Upper lobe of right lung (tissue), 1 donor: ENCODE measurements at regions not wholly inside any gene's neighbourhood (a gene's known extent, or its start where the extent isn't known, plus 50 kb on each side); places are given as distances from the start of the nearest gene placed in this dataset.

Source experiments
- ATAC-seq: fragments of 200-7000 bp; cut with Tn5 transposase; one replicate; pipeline ENCODE4 v1.9.1; 2020; ENCODE audit warnings: mild to moderate bottlenecking, moderate library complexity
- DNase-seq: peaks from one replicate; pipeline ENCODE4 v3.0.0-alpha.2; 2020
- H3K27ac ChIP-seq: fragments of 200-600 bp; one replicate; pipeline ENCODE4 v1.8.0; 2022
- H3K27me3 ChIP-seq: fragments of 200-600 bp; one replicate; pipeline ENCODE4 v1.8.0; 2022; ENCODE audit warnings: mild to moderate bottlenecking
- H3K36me3 ChIP-seq: fragments of 200-600 bp; one replicate; pipeline ENCODE4 v1.8.0; 2022
- H3K4me1 ChIP-seq: fragments of 200-600 bp; one replicate; pipeline ENCODE4 v1.8.0; 2022
- H3K4me3 ChIP-seq: fragments of 200-600 bp; one replicate; pipeline ENCODE4 v1.8.0; 2022; ENCODE audit warnings: mild to moderate bottlenecking
- H3K9me3 ChIP-seq: fragments of 200-600 bp; one replicate; pipeline ENCODE4 v1.8.0; 2022
- intact Hi-C: fragments of 100-400 bp; cut with DNase I; formaldehyde crosslinking; loops from one replicate; pipeline ENCODE4 v1.11.0; 2022
- TF ChIP-seq, protein P1 (sequence below): fragments of 200-600 bp; IDR thresholded peaks from one replicate; pipeline ENCODE4 v1.8.0; 2022; ENCODE audit warnings: antibody characterized with exemption
- donor health status: DM: no; HTN: yes; CAD: no; lungs with severe emphysema.

DNA sequence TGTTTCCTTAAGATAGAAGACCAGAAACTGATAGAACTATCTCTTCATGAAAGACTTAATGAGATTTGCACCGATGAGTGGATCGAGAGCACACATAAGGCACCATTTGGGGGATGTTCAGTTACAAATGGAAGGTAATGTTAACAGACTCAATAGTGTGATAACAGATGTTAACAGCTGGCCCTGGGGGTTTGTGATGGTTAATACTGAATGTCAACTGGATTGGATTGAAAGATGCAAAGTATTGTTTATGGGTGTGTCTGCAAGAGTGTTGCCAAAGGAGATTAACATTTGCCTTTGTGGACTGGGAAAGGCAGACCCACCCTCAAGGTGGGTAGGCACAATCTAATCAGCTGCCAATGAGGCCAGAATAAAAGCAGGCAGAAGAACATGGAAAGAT is 130.5 kb upstream of the DGKB start:
- no peaks in the 10 kb centered on the region for H3K27me3 ChIP-seq
- H3K36me3 ChIP-seq = no peaks in the 10 kb centered on the region
- no peaks in the 10 kb centered on the region for H3K9me3 ChIP-seq
- intact Hi-C loops = no loop called here
- ATAC-seq (no peak), DNase-seq (no peak)
- no peak overlapping the region for H3K4me3 ChIP-seq
- TF ChIP-seq, protein P1, sequence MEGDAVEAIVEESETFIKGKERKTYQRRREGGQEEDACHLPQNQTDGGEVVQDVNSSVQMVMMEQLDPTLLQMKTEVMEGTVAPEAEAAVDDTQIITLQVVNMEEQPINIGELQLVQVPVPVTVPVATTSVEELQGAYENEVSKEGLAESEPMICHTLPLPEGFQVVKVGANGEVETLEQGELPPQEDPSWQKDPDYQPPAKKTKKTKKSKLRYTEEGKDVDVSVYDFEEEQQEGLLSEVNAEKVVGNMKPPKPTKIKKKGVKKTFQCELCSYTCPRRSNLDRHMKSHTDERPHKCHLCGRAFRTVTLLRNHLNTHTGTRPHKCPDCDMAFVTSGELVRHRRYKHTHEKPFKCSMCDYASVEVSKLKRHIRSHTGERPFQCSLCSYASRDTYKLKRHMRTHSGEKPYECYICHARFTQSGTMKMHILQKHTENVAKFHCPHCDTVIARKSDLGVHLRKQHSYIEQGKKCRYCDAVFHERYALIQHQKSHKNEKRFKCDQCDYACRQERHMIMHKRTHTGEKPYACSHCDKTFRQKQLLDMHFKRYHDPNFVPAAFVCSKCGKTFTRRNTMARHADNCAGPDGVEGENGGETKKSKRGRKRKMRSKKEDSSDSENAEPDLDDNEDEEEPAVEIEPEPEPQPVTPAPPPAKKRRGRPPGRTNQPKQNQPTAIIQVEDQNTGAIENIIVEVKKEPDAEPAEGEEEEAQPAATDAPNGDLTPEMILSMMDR = no peak
- H3K27ac ChIP-seq = no peak overlapping the region
- H3K4me1 ChIP-seq = no peaks in the 10 kb centered on the region

DNA sequence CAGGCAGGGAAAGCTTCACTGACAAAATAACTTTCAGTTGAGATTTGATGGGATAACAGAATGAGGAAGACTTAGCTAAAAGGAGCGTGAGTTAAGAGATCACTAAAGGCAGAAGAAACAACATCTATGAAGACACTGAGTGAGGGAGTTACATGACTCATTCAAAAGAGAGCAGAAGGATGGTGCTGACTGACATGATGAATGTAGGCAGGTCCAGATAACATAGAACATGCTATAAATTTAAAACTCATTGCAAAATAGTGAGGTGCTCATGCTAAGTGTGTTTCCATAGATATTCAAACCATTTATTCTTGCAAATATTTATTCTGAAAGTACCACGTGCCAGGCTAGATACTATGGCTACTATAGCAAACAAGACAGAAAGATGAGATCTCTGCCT is 116.4 kb upstream of the DGKB start:
- TF ChIP-seq, protein P1 = no peak
- H3K4me1 ChIP-seq = no peaks in the 10 kb centered on the region
- no peaks in the 10 kb centered on the region for H3K36me3 ChIP-seq
- no peak for ATAC-seq
- no peaks in the 10 kb centered on the region for H3K9me3 ChIP-seq
- intact Hi-C loops = no loop called here
- no peak for DNase-seq
- H3K27me3 ChIP-seq = no peaks in the 10 kb centered on the region
- no peak overlapping the region for H3K27ac ChIP-seq
- no peak overlapping the region for H3K4me3 ChIP-seq

DNA sequence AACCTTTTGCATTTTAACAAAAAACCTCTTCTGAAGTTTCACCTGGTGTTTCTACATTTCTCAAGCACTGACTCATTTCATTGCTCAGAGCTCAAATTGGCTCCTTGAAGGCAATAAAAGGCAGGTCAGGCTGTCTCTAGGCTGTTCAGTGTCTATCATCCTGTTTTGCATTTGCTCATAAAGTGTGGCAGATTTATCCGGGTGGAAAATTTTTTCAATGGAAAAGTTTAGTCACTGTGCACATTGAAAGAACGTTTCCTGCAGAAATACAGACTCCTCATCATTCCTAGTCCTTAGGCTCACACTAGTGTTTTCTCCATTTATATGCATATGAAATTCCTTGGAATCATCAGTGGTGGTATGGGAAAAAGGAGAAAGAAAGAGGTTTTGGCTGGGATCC is 114.2 kb upstream of the DGKB start:
- no peaks in the 10 kb centered on the region for H3K9me3 ChIP-seq
- no peak for DNase-seq
- no peak overlapping the region for H3K4me3 ChIP-seq
- H3K27me3 ChIP-seq = no peaks in the 10 kb centered on the region
- H3K36me3 ChIP-seq = no peaks in the 10 kb centered on the region
- H3K4me1 ChIP-seq = no peaks in the 10 kb centered on the region
- TF ChIP-seq, protein P1 = no peak
- ATAC-seq = no peak
- intact Hi-C loops = no loop called here
- no peak overlapping the region for H3K27ac ChIP-seq

DNA sequence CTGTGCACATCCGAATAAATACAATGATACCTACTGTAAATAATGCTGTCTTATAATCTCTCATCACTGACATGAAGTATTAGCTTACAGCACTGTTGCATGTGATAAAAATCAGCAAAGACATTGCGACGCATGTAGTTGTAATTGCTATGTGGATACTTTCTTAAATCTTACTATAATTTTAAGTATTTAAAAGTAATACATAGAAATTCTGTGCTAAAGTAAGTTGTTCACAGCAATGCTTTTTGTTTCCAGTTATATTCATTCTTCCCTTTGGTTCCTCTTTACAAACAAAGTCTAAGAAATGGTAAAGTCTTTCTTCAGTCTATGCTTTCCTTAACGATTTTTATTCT is 113.7 kb upstream of the DGKB start:
- H3K36me3 ChIP-seq = no peaks in the 10 kb centered on the region
- intact Hi-C loops = no loop called here
- no peaks in the 10 kb centered on the region for H3K27me3 ChIP-seq
- no peaks in the 10 kb centered on the region for H3K9me3 ChIP-seq
- H3K4me3 ChIP-seq = no peak overlapping the region
- DNase-seq = no peak
- no peak for ATAC-seq
- no peaks in the 10 kb centered on the region for H3K4me1 ChIP-seq
- TF ChIP-seq, protein P1 = no peak
- H3K27ac ChIP-seq = no peak overlapping the region

DNA sequence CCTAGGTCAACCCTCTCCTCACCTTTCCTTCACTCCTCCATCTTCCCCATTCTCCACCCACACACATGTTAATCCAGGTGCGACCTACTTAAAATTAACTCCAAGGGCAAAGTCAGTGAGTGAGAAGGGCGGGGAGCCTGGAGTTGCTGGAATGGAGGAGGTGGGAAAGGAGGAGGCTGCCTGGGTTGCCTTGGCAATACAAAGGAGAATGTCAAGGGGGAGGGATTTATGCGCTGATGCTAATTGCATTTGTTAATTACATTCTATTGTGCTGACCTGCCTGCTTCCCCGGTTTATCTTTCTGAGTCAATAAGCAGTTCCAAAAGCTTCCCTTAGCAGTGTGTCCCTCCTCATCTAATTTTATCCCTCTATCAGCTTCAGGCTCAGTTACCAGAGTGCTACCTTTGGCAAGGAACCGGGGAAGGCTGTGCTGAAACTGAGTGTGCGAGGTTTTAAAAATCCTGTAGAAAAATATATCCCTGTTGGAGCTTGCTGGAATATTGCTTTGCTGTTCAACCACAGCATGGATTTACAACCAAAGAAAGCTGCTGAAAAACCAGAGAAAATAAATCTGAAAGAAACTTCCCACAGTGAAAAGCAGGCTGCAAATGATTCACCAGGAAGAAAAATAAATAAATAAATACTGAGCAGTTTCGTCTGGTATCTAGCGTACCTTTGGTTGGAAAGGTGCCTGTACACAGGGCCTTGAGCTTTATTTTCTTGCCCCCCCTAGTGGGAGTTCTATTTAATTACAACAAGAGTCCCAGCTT is 113.2 kb upstream of the DGKB start:
- Histone ChIP-seq H3K4me1 (no peaks in the 10 kb centered on the region), H3K27me3 (no peaks in the 10 kb centered on the region), H3K27ac (no peak overlapping the region), H3K36me3 (no peaks in the 10 kb centered on the region), H3K4me3 (no peak overlapping the region), H3K9me3 (no peaks in the 10 kb centered on the region)
- intact Hi-C loops = no loop called here
- ATAC-seq (peak; percentile 92), DNase-seq (no peak)
- TF ChIP-seq, protein P1 = peak; percentile 61

DNA sequence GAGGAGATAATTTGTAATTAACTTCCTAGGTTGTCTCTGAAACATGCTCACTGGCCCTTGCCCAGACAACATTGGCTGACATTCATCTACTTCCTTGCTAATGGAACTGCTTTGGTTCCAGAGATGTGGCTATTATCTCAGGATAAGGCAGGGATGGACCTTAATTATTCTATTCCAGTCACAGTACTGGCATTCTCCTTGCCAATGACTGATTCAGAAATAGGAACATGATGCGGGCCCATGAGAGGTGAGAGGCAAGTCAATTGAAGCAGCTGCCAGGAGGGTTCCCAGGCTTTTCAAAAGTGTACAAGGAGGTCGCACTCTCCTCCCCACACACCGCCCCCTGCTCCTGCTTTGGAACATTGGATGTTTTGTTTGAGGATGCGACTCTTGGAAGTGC is 109.6 kb upstream of the DGKB start:
- H3K36me3 ChIP-seq = no peaks in the 10 kb centered on the region
- no peak overlapping the region for H3K4me3 ChIP-seq
- no peak for DNase-seq
- H3K27ac ChIP-seq = no peak overlapping the region
- H3K27me3 ChIP-seq = no peaks in the 10 kb centered on the region
- no peaks in the 10 kb centered on the region for H3K9me3 ChIP-seq
- ATAC-seq = no peak
- no peaks in the 10 kb centered on the region for H3K4me1 ChIP-seq
- intact Hi-C loops = no loop called here
- TF ChIP-seq, protein P1 = no peak
